GM12878 (cell line): ENCODE measurements at regions not wholly inside any gene's neighbourhood (a gene's known extent, or its start where the extent isn't known, plus 50 kb on each side); places are given as distances from the start of the nearest gene placed in this dataset.

Experiments used
- ATAC-seq: fragments of 200-7000 bp; cut with Tn5 transposase; 3 replicates; pipeline ENCODE4 v1.9.1; 2020; ENCODE audit warnings: mild to moderate bottlenecking, moderate library complexity
- BruUV-seq: library from RNA; stranded (reverse); fragments of 400-500 nt; replicated peaks from 2 replicates; lab custom pipeline; 2021; lab: Mats Ljungman, UMichigan
- CTCF ChIA-PET: fragments of 300-600 bp; sonication (Branson Sonifier 250); formaldehyde crosslinking; extraction: SDS; loops from one replicate; lab custom pipeline; 2021; ENCODE audit warnings: inconsistent platforms; lab: Yijun Ruan, JAX
- POLR2A ChIA-PET: fragments of 350-600 bp; formaldehyde crosslinking; extraction: SDS; loops from one replicate; lab custom pipeline; 2021; ENCODE audit warnings: inconsistent platforms; lab: Charles Lee
- RAD21 ChIA-PET: fragments of 300-600 bp; sonication (Branson Sonifier 250); formaldehyde crosslinking; loops from one replicate; lab custom pipeline; 2023; ENCODE audit warnings: antibody characterized with exemption; ENCODE audit not compliant: unreplicated experiment; lab: Charles Lee
- SMC1A ChIA-PET: fragments of 300-600 bp; sonication (Branson Sonifier 250); formaldehyde crosslinking; loops from one replicate; lab custom pipeline; 2023; ENCODE audit not compliant: unreplicated experiment, uncharacterized antibody; lab: Charles Lee
- DNase-seq: peaks from one replicate; pipeline ENCODE4 v3.0.0-alpha.2; 2011; ENCODE audit warnings: low read depth, low spot score
- FAIRE-seq: peaks from 3 replicates; lab custom pipeline; 2011; peaks lifted over from hg19 to GRCh38; lab: Jason Lieb, UNC
- H2AFZ ChIP-seq: 2 replicates; pipeline ENCODE4 v1.6.0; 2011; ENCODE audit warnings: low read depth, low read length, control low read depth; ENCODE audit not compliant: control insufficient read depth
- H3K27ac ChIP-seq: 2 replicates; pipeline ENCODE4 v1.5.1; 2011; ENCODE audit warnings: control low read depth; ENCODE audit not compliant: control insufficient read depth, insufficient read depth
- H3K27me3 ChIP-seq, 2 experiments: replicated peaks in 1 of 2; 2 replicates each; pipeline versions ENCODE4 v1.6.0 to v1.6.1; 2011; ENCODE audit warnings: low read length in 1 of 2; ENCODE audit not compliant: control insufficient read depth in 2 of 2, insufficient read depth in 2 of 2
- H3K36me3 ChIP-seq, 2 experiments: 2 replicates each; pipeline ENCODE4 v1.5.1; 2011; ENCODE audit warnings: low read length in 1 of 2; ENCODE audit not compliant: control insufficient read depth in 2 of 2, insufficient read depth in 2 of 2
- H3K4me1 ChIP-seq: 2 replicates; pipeline ENCODE4 v1.6.1; 2011; ENCODE audit warnings: mild to moderate bottlenecking, low read length, moderate library complexity, mixed read lengths; ENCODE audit not compliant: control insufficient read depth, insufficient read depth
- H3K4me2 ChIP-seq: 2 replicates; pipeline ENCODE4 v1.6.0; 2011; ENCODE audit warnings: control low read depth; ENCODE audit not compliant: control insufficient read depth, insufficient read depth
- H3K4me3 ChIP-seq: fragments of 200-600 bp; sonication (generic); 2 replicates; pipeline ENCODE4 v1.5.1; 2016
- H3K79me2 ChIP-seq: 2 replicates; pipeline ENCODE4 v1.6.0; 2011; ENCODE audit warnings: low read length; ENCODE audit not compliant: control insufficient read depth, insufficient read depth
- H3K9ac ChIP-seq: 2 replicates; pipeline ENCODE4 v1.8.0; 2011; ENCODE audit warnings: low read length, control low read depth, mixed read lengths; ENCODE audit not compliant: control insufficient read depth, insufficient read depth
- H3K9me3 ChIP-seq: replicated peaks from 3 replicates; pipeline ENCODE4 v1.5.1; 2011; ENCODE audit warnings: mild to moderate bottlenecking, low read length; ENCODE audit not compliant: control insufficient read depth, insufficient read depth
- H4K20me1 ChIP-seq: 2 replicates; pipeline ENCODE4 v1.6.0; 2011; ENCODE audit not compliant: control insufficient read depth, insufficient read depth
- BMI1 ChIP-seq: fragments of 450-650 bp; IDR thresholded peaks from 2 replicates; pipeline ENCODE4 v1.6.1; 2016; ENCODE audit warnings: mild to moderate bottlenecking, moderate library complexity, borderline replicate concordance
- EGR1 ChIP-seq, 2 experiments: IDR thresholded peaks; 1 replicate in 1 of 2; 2 replicates in 1 of 2; pipeline ENCODE4 v1.6.1; 2011 to 2012; ENCODE audit warnings: low read depth in 2 of 2, low read length in 2 of 2, borderline replicate concordance in 1 of 2, mild to moderate bottlenecking in 1 of 2, moderate library complexity in 1 of 2
- MTA3 ChIP-seq: IDR thresholded peaks from 2 replicates; pipeline ENCODE4 v1.6.1; 2012; ENCODE audit warnings: low read length, inconsistent platforms, borderline replicate concordance
- NFYB ChIP-seq: IDR thresholded peaks from 2 replicates; pipeline ENCODE4 v1.6.1; 2011; ENCODE audit warnings: low read depth, mild to moderate bottlenecking, low read length, improper control_type of control experiment, moderate library complexity; ENCODE audit not compliant: insufficient read depth
- RELA ChIP-seq: fragments of 450-650 bp; IDR thresholded peaks from 2 replicates; pipeline ENCODE4 v1.8.0; 2014; ENCODE audit warnings: borderline replicate concordance; ENCODE audit not compliant: partially characterized antibody
- SIN3A ChIP-seq: IDR thresholded peaks from 2 replicates; pipeline ENCODE4 v1.6.1; 2012; ENCODE audit warnings: low read depth, low read length, improper control_type of control experiment
- SUZ12 ChIP-seq: fragments of 200-600 bp; sonication (generic); IDR thresholded peaks from one replicate; pipeline ENCODE4 v1.6.1; 2018; ENCODE audit warnings: antibody characterized with exemption, mild to moderate bottlenecking; ENCODE audit not compliant: unreplicated experiment
- TCF12 ChIP-seq: IDR thresholded peaks from 2 replicates; pipeline ENCODE4 v1.6.1; 2011; ENCODE audit warnings: low read depth, mild to moderate bottlenecking, low read length
- ZBED1 ChIP-seq: IDR thresholded peaks from 2 replicates; pipeline ENCODE4 v1.6.1; 2016; ENCODE audit warnings: borderline replicate concordance
- WGBS: methylation state at CpG from one replicate; pipeline ENCODE4 v1.1.6; 2016; ENCODE audit warnings: low lambda C conversion rate; ENCODE audit not compliant: insufficient replicate concordance, insufficient coverage; ENCODE audit errors: missing lambda C conversion rate; 5-methylcytosine and 5-hydroxymethylcytosine counted together
- in situ Hi-C: fragments of 300-500 bp; cut with MboI; formaldehyde crosslinking; loops from 9 replicates; pipeline ENCODE4 v1.14.3; 2018; ENCODE audit warnings: mixed read lengths
- intact Hi-C: fragments of 100-400 bp; cut with micrococcal nuclease; formaldehyde crosslinking; loops from one replicate; pipeline ENCODE4 v1.14.2; 2022; ENCODE audit not compliant: unreplicated experiment
- TF ChIP-seq, protein P1 (sequence below): IDR thresholded peaks from 2 replicates; pipeline ENCODE4 v1.6.1; 2012; ENCODE audit warnings: improper control_type of control experiment, low read depth, low read length; ENCODE audit not compliant: insufficient replicate concordance
- TF ChIP-seq, protein P2 (sequence below): IDR thresholded peaks from 2 replicates; pipeline ENCODE4 v1.6.1; 2012; ENCODE audit warnings: low read depth, low read length, improper control_type of control experiment
- TF ChIP-seq, protein P3 (sequence below): fragments of 450-650 bp; IDR thresholded peaks from 2 replicates; pipeline ENCODE4 v1.6.1; 2017; ENCODE audit warnings: mild to moderate bottlenecking, moderate library complexity

DNA sequence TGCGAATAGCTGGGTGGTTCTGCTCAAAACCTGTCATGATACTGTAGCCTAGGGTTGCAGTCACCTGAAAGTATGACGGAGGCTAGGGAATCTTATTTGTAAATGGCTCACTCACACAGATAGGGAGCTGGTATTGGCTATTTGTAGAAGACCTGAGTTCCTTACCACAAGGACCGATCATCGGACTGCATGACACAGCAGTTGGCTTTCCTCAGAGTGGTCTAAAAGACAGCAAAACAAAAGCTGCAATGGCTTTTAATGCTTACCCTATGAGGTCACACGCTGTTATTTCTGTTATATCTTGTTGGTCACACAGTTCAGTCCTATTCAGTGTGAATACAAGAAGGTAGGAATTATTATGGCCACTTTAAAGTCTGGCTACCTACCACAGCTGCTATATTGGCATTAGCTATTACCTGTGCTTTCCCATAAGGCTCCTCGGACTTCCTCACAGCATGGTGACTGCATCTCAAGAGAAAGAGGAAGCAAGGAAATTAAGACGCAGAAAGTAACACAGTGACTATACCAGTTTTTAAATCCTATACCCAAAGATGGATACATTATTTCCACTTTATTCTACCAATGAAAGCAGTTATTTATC is 68.4 kb upstream of the LRRC7 start (continued):
- TF ChIP-seq, protein P1, sequence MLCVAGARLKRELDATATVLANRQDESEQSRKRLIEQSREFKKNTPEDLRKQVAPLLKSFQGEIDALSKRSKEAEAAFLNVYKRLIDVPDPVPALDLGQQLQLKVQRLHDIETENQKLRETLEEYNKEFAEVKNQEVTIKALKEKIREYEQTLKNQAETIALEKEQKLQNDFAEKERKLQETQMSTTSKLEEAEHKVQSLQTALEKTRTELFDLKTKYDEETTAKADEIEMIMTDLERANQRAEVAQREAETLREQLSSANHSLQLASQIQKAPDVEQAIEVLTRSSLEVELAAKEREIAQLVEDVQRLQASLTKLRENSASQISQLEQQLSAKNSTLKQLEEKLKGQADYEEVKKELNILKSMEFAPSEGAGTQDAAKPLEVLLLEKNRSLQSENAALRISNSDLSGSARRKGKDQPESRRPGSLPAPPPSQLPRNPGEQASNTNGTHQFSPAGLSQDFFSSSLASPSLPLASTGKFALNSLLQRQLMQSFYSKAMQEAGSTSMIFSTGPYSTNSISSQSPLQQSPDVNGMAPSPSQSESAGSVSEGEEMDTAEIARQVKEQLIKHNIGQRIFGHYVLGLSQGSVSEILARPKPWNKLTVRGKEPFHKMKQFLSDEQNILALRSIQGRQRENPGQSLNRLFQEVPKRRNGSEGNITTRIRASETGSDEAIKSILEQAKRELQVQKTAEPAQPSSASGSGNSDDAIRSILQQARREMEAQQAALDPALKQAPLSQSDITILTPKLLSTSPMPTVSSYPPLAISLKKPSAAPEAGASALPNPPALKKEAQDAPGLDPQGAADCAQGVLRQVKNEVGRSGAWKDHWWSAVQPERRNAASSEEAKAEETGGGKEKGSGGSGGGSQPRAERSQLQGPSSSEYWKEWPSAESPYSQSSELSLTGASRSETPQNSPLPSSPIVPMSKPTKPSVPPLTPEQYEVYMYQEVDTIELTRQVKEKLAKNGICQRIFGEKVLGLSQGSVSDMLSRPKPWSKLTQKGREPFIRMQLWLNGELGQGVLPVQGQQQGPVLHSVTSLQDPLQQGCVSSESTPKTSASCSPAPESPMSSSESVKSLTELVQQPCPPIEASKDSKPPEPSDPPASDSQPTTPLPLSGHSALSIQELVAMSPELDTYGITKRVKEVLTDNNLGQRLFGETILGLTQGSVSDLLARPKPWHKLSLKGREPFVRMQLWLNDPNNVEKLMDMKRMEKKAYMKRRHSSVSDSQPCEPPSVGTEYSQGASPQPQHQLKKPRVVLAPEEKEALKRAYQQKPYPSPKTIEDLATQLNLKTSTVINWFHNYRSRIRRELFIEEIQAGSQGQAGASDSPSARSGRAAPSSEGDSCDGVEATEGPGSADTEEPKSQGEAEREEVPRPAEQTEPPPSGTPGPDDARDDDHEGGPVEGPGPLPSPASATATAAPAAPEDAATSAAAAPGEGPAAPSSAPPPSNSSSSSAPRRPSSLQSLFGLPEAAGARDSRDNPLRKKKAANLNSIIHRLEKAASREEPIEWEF: no peak
- no peak for TF ChIP-seq NFYB
- TF ChIP-seq, protein P2, sequence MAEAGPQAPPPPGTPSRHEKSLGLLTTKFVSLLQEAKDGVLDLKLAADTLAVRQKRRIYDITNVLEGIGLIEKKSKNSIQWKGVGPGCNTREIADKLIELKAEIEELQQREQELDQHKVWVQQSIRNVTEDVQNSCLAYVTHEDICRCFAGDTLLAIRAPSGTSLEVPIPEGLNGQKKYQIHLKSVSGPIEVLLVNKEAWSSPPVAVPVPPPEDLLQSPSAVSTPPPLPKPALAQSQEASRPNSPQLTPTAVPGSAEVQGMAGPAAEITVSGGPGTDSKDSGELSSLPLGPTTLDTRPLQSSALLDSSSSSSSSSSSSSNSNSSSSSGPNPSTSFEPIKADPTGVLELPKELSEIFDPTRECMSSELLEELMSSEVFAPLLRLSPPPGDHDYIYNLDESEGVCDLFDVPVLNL: no peak
- TF ChIP-seq, all 136 proteins: peak for 0

DNA sequence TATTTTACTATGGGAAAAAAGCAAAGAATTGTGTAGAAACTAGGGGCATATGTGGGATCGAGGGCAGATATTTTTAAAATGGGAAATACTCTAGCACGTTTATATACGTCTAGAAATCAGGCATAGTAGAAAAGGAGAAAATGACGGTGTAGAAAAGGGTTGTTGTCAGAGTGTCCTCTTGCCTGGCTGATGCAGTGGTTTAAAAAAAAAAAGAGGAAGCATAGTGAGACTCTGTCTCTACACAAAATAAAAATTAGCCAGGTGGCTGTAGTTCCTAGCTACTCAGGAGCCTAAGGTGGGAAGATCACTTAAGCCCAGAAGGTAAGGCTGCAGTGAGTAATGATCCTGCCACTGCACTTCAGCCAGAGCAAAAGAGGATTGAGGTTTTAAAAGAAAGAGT is 64.7 kb upstream of the LRRC7 start:
- Histone ChIP-seq H3K4me2 (no peak overlapping the region), H3K9me3 (no peaks in the 10 kb centered on the region), H3K27ac (no peak overlapping the region), H3K36me3 (no peaks in the 10 kb centered on the region), H3K9ac (no peak overlapping the region), H3K4me1 (no peaks in the 10 kb centered on the region), H3K79me2 (no peaks in the 10 kb centered on the region), H3K27me3 (no peaks in the 10 kb centered on the region), H4K20me1 (no peaks in the 10 kb centered on the region), H3K4me3 (no peak overlapping the region), H2AFZ (no peak overlapping the region)
- ATAC-seq: no peak
- ChIA-PET RAD21 (no interaction called here), CTCF (no interaction called here), POLR2A (no interaction called here), SMC1A (no interaction called here)
- TF ChIP-seq RELA (no peak), TCF12 (no peak), BMI1 (no peak), EGR1 (IDR thresholded peaks at IDR 0.05; ENCODE audit: borderline replicate concordance in 1 of 2, low read depth in 2 of 2, low read length in 2 of 2) (no peak), ZBED1 (no peak), SIN3A (no peak), SUZ12 (no peak), MTA3 (no peak)
- TF ChIP-seq, protein P3, sequence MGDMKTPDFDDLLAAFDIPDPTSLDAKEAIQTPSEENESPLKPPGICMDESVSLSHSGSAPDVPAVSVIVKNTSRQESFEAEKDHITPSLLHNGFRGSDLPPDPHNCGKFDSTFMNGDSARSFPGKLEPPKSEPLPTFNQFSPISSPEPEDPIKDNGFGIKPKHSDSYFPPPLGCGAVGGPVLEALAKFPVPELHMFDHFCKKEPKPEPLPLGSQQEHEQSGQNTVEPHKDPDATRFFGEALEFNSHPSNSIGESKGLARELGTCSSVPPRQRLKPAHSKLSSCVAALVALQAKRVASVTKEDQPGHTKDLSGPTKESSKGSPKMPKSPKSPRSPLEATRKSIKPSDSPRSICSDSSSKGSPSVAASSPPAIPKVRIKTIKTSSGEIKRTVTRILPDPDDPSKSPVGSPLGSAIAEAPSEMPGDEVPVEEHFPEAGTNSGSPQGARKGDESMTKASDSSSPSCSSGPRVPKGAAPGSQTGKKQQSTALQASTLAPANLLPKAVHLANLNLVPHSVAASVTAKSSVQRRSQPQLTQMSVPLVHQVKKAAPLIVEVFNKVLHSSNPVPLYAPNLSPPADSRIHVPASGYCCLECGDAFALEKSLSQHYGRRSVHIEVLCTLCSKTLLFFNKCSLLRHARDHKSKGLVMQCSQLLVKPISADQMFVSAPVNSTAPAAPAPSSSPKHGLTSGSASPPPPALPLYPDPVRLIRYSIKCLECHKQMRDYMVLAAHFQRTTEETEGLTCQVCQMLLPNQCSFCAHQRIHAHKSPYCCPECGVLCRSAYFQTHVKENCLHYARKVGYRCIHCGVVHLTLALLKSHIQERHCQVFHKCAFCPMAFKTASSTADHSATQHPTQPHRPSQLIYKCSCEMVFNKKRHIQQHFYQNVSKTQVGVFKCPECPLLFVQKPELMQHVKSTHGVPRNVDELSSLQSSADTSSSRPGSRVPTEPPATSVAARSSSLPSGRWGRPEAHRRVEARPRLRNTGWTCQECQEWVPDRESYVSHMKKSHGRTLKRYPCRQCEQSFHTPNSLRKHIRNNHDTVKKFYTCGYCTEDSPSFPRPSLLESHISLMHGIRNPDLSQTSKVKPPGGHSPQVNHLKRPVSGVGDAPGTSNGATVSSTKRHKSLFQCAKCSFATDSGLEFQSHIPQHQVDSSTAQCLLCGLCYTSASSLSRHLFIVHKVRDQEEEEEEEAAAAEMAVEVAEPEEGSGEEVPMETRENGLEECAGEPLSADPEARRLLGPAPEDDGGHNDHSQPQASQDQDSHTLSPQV: no peak
- BruUV-seq: no TSS peak
- in situ Hi-C loops (no loop called here), intact Hi-C loops (no loop called here)
- WGBS: 11% methylated on average over 4 of the region's 4 CpGs
- no peak for FAIRE-seq
- no peak for DNase-seq
